GM21515 (cell line): ENCODE measurements at regions not wholly inside any gene's neighbourhood (a gene's known extent, or its start where the extent isn't known, plus 50 kb on each side); places are given as distances from the start of the nearest gene placed in this dataset.

Experiments
- ATAC-seq: cut with Tn5 transposase; IDR thresholded peaks from one replicate; pipeline ENCODE4 v1.9.1; 2021; ENCODE audit not compliant: unreplicated experiment

- ATAC-seq = no peak
These were observed 149.8 kb upstream of the ROBO1 start for GRCh38 chr3:79917561-79917960.

- ATAC-seq = no peak
These were observed 142.5 kb upstream of the ROBO1 start for GRCh38 chr3:79910337-79910736.

GRCh38 chr3:79906106-79906505 is 138.3 kb upstream of the ROBO1 start:
- no peak for ATAC-seq

DNA sequence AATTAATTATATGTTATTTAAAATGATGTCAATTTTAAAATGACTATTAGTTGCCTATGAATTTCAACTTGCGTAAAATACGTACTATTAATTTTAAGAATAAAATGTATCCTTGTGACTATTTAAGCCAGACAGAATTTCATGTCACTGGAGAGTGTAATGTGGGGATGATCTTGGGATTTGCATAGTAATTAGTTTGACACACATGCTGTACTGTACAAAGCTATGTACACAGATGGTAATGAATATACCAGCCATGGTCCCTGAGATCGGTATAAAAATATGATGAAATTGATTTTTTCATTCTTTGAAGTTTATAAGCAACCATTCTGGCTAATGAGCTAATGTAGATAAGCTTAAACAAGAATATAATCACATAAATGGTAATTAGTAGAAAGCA is 134.4 kb upstream of the ROBO1 start:
- no peak for ATAC-seq

- no peak for ATAC-seq
These were observed 131.1 kb upstream of the ROBO1 start for GRCh38 chr3:79898907-79899306.

- no peak for ATAC-seq
These were observed 128.3 kb upstream of the ROBO1 start for GRCh38 chr3:79896086-79896485.

GRCh38 chr3:79887213-79887612 is 119.4 kb upstream of the ROBO1 start:
- no peak for ATAC-seq

GRCh38 chr3:79886204-79886603 is 118.4 kb upstream of the ROBO1 start:
- ATAC-seq = no peak

DNA sequence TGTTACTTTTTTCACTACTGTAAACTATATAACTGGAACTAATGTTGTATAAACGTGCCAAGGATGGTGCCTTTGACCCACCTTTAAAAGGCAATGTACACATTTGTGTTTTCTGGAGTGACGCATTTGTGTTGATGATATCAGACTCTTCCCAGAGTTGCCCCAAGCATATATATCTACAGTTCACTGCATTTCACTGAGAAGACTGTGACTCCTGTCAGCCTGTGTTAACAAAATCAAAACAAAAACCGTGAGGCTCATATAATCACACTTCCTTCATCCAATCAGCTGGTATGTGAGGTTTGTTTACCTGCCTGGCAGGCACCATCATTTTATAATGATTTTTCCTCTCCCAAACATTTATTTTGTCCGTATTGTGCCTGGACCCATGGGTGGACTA is 117.6 kb upstream of the ROBO1 start:
- no peak for ATAC-seq

DNA sequence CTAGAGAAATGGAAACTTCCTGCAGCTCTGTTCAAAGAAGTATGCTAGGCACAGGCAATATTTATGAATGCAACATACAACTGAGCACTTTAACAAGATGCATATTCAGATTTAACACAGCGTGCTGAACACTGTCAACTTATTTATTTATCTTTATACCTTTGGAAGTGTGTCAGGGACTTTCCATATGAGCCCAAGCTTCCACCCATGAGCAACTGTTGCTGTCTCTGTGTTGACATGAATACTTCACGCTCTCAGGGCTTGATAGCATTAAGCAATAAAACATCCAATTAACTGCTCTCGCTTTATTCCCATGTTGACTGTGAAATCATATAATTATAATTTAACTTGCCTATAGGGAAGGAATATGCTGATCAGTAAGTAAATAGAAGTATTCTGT is 116.6 kb upstream of the ROBO1 start:
- no peak for ATAC-seq

- ATAC-seq = no peak
These were observed 113.6 kb upstream of the ROBO1 start for GRCh38 chr3:79881431-79881830.

DNA sequence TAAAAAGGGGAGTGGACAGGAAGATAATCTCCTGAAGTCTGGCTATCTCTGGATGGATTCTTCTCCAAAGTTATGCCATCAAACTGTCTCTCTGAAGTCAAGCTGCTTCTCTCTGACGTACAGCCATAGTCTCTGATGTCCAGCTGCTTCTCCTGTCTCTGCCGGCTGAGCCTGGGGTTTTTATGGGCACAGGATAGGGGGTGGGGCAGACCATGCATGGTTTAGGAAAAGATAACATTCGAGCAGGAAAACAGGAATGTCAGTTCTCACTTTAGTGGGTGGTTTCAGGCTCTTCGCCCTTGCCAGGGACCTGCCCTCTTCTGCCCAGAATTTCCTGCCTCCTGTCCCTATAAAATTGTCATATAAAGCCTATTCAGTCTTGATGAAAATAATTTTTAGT is 110.9 kb upstream of the ROBO1 start:
- no peak for ATAC-seq

DNA sequence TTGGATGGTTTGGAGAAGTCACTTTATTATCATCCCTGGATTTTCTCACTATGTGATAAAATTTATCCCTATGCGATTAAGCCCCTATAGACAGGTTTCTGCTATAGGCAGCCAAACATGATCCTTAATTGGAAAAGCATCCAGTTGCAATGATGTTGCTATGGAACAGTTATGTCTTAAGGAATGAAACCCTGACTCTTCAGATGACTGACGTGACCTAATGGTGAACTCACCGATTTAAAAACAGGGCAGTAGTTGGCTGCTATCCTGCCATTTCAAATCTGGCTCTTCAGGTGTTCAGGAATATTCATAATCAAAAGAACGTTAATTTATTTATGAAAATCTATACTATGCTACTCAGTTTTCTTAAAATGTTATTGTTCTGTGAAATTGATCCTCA is 106.8 kb upstream of the ROBO1 start:
- no peak for ATAC-seq

- no peak for ATAC-seq
These were observed 104.7 kb upstream of the ROBO1 start for GRCh38 chr3:79872483-79872882.

GRCh38 chr3:79871656-79872055 is 103.9 kb upstream of the ROBO1 start:
- no peak for ATAC-seq

- ATAC-seq = no peak
These were observed 102.5 kb upstream of the ROBO1 start for GRCh38 chr3:79870313-79870620.

- ATAC-seq = no peak
These were observed 101.9 kb upstream of the ROBO1 start for GRCh38 chr3:79869461-79870312.

DNA sequence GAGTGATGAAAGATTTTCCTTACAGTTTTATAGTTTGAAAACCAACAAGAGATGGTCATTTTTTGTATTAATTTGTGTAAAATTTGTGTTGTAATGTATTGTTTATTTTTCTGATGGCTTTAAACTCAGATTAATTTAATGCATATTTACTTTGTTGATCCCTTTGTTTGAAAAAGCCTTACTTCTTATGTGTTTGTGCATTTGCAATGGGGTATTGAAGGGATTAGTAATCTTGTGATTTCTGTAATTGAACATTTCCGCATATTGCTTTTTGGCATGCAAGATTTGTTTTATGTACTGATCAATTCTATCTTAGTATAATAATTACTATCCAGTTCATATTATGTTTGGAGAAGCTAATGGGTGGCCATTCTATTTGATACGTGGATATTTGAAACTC is 98.4 kb upstream of the ROBO1 start:
- ATAC-seq = no peak

- ATAC-seq = no peak
These were observed 96.3 kb upstream of the ROBO1 start for GRCh38 chr3:79864077-79864476.

GRCh38 chr3:79848876-79849275 is 81.1 kb upstream of the ROBO1 start:
- ATAC-seq = no peak

DNA sequence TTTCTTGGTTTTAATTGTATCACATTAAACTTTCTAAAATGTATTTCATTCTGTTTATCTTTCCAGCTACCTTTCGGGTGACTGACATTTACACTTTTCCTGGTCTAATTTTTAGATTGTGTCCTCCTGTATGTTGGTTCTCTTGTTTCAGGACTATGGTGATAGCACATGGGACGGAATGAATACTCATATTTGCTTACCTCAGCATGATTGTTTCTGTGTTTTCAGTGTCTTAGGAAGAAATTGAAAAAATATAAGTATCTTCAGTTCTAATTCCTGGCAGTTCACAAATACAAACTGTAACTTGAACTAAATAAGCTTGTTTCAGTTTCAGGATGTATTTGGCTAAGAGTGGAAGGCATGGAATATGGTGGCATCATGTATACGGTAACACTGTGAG is 80.1 kb upstream of the ROBO1 start:
- no peak for ATAC-seq

DNA sequence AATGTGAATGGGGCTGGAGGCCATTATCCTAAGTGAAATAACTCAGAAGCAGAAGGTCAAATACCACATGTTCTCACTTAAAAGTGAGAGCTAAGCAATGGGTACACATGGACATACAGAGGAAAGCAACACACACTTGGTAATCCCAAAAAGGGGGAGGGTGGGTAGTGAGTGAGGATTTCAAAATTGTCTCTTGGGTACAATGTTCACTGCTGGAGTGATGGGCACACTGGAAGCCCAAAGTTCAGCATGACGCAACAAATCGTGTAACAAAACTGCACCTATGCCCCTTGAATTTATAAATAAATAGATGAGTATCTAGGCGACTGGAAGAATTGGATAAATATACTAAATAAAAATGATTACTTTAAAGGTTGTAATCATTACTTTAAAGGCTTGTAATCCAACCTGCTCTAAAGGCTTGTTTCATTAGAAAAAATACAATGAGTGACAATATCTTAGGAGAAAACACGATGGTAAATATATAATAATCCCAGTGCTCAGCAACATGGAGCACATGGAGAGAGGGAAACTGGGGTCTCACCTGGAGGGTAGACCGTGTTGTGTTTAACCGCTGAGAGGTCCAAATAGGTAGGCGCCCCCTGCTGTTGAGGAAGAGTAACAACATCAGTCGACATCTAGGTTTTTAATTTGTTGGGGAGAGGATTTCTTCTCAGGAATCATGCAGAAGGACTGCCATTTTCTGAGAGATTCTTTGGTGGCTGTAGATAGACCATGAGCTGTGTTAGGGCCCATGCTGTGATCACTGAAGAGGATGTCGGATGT is 78.5 kb upstream of the ROBO1 start:
- no peak for ATAC-seq

- ATAC-seq = no peak
These were observed 77.7 kb upstream of the ROBO1 start for GRCh38 chr3:79845546-79845945.
